Cardiac muscle cell (in vitro differentiated cells and primary cell): ENCODE measurements at regions not wholly inside any gene's neighbourhood (a gene's known extent, or its start where the extent isn't known, plus 50 kb on each side); places are given as distances from the start of the nearest gene placed in this dataset.

ENCODE experiments used
- DNase-seq, 2 donors: peaks; one replicate each; pipeline versions ENCODE4 v3.0.0 to v3.0.0-alpha.2; 2010 to 2017; ENCODE audit warnings: low read depth in 1 of 2, low spot score in 1 of 2
- H3K27ac ChIP-seq: fragments of 200-600 bp; sonication (generic); 2 replicates; pipeline ENCODE4 v1.5.1; 2016
- H3K27me3 ChIP-seq: fragments of 200-600 bp; sonication (generic); 2 replicates; pipeline ENCODE4 v1.6.0; 2016; ENCODE audit warnings: control low read depth
- H3K36me3 ChIP-seq: fragments of 200-600 bp; sonication (generic); 2 replicates; pipeline ENCODE4 v1.5.1; 2016; ENCODE audit warnings: control low read depth
- H3K4me1 ChIP-seq: fragments of 200-600 bp; sonication (generic); 2 replicates; pipeline ENCODE4 v1.8.1; 2017; ENCODE audit warnings: low read depth, mild to moderate bottlenecking, mixed run types
- H3K4me3 ChIP-seq: fragments of 200-600 bp; sonication (generic); 2 replicates; pipeline ENCODE4 v1.5.1; 2016; ENCODE audit warnings: mild to moderate bottlenecking
- H3K9me3 ChIP-seq: fragments of 200-600 bp; sonication (generic); 2 replicates; pipeline ENCODE4 v1.5.1; 2017; ENCODE audit warnings: low read depth, mild to moderate bottlenecking, control low read depth
- TF ChIP-seq, protein P1 (sequence below): IDR thresholded peaks from 2 replicates; pipeline ENCODE4 v1.5.1; 2012; ENCODE audit warnings: low read depth, mild to moderate bottlenecking, low read length

DNA sequence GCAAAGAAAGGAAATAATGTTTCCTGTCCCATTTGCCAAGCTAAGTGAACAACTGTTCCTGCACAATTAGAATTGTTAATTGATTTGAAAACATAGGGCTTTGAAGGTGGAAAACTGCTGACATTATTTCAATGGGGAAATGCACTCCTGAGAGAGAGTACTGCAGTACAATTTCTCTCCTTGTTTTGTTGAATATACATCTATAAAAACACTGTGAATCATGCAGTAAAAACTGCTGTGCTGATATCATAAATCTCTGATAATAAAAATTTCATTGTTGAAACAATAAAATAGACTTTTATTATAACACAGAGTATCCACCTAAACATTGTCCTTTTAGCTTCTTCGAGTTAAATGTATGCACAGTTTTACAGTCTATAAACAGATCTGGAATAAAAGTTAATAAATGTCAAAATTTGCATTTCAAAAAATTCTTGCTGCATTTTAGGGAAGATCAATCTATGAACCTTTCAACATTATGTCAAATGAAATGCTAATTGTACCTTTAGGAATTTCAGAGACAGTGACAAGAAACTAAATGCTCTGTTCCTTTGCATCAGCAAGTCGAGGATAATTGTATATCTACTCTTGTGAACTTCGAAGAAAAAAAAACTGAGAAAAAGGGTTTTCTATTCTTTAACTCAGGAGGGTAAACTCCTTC lies 328.2 kb upstream of the DACH1 start:
- DNase-seq: no peak
- no peaks in the 10 kb centered on the region for H3K4me1 ChIP-seq
- no peaks in the 10 kb centered on the region for H3K36me3 ChIP-seq
- H3K9me3 ChIP-seq: no peaks in the 10 kb centered on the region
- H3K27me3 ChIP-seq: no peaks in the 10 kb centered on the region
- no peak overlapping the region for H3K27ac ChIP-seq
- H3K4me3 ChIP-seq: no peak overlapping the region
- TF ChIP-seq, protein P1, sequence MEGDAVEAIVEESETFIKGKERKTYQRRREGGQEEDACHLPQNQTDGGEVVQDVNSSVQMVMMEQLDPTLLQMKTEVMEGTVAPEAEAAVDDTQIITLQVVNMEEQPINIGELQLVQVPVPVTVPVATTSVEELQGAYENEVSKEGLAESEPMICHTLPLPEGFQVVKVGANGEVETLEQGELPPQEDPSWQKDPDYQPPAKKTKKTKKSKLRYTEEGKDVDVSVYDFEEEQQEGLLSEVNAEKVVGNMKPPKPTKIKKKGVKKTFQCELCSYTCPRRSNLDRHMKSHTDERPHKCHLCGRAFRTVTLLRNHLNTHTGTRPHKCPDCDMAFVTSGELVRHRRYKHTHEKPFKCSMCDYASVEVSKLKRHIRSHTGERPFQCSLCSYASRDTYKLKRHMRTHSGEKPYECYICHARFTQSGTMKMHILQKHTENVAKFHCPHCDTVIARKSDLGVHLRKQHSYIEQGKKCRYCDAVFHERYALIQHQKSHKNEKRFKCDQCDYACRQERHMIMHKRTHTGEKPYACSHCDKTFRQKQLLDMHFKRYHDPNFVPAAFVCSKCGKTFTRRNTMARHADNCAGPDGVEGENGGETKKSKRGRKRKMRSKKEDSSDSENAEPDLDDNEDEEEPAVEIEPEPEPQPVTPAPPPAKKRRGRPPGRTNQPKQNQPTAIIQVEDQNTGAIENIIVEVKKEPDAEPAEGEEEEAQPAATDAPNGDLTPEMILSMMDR: no peak

DNA sequence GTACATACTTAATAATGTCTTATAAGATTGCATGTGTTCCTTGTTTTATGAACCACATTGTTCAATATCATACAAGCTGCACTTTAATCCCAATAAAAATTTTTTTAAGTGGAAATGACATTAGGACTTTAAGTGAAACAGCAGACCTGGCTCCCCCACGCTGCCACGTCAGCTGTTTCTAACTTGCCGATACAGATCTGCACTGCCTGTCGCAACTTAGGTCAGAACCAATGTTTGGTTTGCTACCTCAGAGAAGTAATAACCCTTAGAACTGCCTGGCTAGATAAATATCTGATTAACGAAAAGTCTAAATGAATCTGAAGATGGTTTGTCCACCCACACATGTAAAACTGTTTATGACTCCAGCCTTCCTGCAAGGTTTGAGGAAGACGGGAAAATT lies 327.5 kb upstream of the DACH1 start:
- Histone ChIP-seq H3K9me3 (no peaks in the 10 kb centered on the region), H3K36me3 (no peaks in the 10 kb centered on the region), H3K4me3 (no peak overlapping the region), H3K27me3 (no peaks in the 10 kb centered on the region), H3K4me1 (no peaks in the 10 kb centered on the region), H3K27ac (no peak overlapping the region)
- DNase-seq: no peak
- TF ChIP-seq, protein P1: no peak

DNA sequence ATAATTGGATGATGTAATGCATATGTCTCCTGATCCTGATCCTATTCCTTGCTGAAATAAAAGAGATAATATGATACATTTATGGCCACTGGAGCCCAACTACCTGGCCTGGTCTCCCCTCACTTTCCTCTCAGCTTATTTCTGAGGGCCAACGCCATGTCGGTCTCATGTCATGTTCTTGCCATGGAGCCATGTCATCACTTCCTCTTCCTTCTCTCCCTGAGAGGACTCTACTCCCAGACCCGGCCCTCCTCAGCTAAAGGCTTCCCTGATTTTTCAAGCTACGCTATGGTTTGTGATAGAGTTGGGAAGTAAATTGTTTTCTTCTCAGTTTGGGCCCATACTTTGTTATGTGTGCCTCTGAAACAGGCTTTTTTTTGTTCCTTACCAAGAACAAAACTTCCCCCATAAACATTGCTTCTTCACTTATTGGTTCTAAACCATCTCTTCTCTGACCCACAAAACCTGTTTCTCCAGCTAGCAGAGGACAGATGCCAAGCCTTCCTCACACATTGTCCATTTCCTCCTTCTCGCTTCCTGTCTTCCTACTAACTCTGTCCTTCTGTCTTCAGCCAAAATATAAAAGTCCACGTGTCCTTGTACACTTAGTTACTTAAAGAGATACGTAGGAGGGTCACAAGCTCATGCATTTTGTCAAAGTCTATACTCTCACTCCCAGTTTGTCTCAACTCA lies 319.9 kb upstream of the DACH1 start:
- Histone ChIP-seq H3K4me3 (no peak overlapping the region), H3K27ac (no peak overlapping the region), H3K27me3 (no peaks in the 10 kb centered on the region), H3K4me1 (no peaks in the 10 kb centered on the region), H3K36me3 (no peaks in the 10 kb centered on the region), H3K9me3 (no peaks in the 10 kb centered on the region)
- TF ChIP-seq, protein P1: no peak
- no peak for DNase-seq

DNA sequence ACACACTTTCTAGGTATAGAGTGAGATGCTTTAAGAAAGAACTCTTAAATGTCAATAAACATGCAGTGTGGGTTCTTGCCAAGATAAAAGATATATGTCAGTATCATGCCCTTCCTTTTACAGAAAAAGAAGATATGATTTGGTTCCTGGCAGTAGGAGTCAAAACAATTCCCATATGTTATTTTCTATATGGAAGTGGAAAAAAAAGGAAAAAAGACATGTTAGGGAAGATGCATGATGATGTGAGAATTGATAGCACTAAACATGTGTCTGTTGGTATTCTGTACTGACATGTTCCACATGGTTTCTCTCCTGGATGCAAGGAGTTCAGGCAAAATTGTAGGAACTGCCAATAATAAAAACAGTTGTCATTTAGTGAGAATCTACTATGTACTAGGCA lies 318.8 kb upstream of the DACH1 start:
- Histone ChIP-seq H3K36me3 (no peaks in the 10 kb centered on the region), H3K9me3 (no peaks in the 10 kb centered on the region), H3K4me1 (no peaks in the 10 kb centered on the region), H3K4me3 (no peak overlapping the region), H3K27me3 (no peaks in the 10 kb centered on the region), H3K27ac (no peak overlapping the region)
- no peak for DNase-seq
- TF ChIP-seq, protein P1: no peak

DNA sequence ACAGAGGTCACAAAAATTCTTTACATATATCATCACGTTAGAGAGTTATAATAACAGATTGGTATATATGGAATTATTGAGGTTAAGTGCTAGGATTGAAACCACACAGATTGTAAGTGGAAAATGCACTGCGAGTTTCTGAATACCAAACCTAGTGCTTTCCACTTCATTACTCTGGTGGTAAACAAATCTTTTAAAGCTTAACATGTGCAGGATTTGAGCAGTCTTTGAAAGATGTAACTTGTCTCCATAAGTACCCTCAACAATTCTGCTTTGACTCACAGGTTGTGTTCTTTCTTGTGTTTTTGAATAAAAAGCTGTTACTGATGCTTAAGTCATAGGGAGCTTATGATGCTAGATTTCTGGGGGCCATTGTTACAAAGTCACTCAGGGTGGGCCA lies 314.7 kb upstream of the DACH1 start:
- Histone ChIP-seq H3K9me3 (no peaks in the 10 kb centered on the region), H3K4me3 (no peak overlapping the region), H3K27me3 (no peaks in the 10 kb centered on the region), H3K4me1 (no peaks in the 10 kb centered on the region), H3K36me3 (no peaks in the 10 kb centered on the region), H3K27ac (no peak overlapping the region)
- DNase-seq: no peak
- TF ChIP-seq, protein P1: no peak
